HUES64 (cell line): ENCODE measurements at regions not wholly inside any gene's neighbourhood (a gene's known extent, or its start where the extent isn't known, plus 50 kb on each side); places are given as distances from the start of the nearest gene placed in this dataset.

ENCODE experiments used
- H3K27ac ChIP-seq: 2 replicates; pipeline ENCODE4 v1.7.0; 2013; ENCODE audit warnings: low read depth, low read length, inconsistent platforms
- H3K27me3 ChIP-seq: 2 replicates; pipeline ENCODE4 v1.6.1; 2013; ENCODE audit warnings: mild to moderate bottlenecking, low read length; ENCODE audit not compliant: insufficient read depth
- H3K36me3 ChIP-seq: 2 replicates; pipeline ENCODE4 v1.6.1; 2013; ENCODE audit warnings: mild to moderate bottlenecking, low read length; ENCODE audit not compliant: insufficient read depth
- H3K4me1 ChIP-seq: 2 replicates; pipeline ENCODE4 v1.6.1; 2013; ENCODE audit warnings: mild to moderate bottlenecking, low read length, moderate library complexity; ENCODE audit not compliant: insufficient read depth
- H3K4me3 ChIP-seq: 2 replicates; pipeline ENCODE4 v1.5.1; 2013; ENCODE audit warnings: mild to moderate bottlenecking, low read length, moderate library complexity
- H3K9ac ChIP-seq: 2 replicates; pipeline ENCODE4 v1.6.1; 2013; ENCODE audit warnings: mild to moderate bottlenecking, low read depth, low read length
- H3K9me3 ChIP-seq: 2 replicates; pipeline ENCODE4 v1.6.1; 2013; ENCODE audit warnings: low read depth, low read length; ENCODE audit not compliant: insufficient read depth
- WGBS: fragments of 150-250, 120-280 bp; methylation state at CpG from one replicate; pipeline ENCODE4 v1.1.7; 2013; ENCODE audit warnings: missing lambda C conversion rate; 5-methylcytosine and 5-hydroxymethylcytosine counted together

DNA sequence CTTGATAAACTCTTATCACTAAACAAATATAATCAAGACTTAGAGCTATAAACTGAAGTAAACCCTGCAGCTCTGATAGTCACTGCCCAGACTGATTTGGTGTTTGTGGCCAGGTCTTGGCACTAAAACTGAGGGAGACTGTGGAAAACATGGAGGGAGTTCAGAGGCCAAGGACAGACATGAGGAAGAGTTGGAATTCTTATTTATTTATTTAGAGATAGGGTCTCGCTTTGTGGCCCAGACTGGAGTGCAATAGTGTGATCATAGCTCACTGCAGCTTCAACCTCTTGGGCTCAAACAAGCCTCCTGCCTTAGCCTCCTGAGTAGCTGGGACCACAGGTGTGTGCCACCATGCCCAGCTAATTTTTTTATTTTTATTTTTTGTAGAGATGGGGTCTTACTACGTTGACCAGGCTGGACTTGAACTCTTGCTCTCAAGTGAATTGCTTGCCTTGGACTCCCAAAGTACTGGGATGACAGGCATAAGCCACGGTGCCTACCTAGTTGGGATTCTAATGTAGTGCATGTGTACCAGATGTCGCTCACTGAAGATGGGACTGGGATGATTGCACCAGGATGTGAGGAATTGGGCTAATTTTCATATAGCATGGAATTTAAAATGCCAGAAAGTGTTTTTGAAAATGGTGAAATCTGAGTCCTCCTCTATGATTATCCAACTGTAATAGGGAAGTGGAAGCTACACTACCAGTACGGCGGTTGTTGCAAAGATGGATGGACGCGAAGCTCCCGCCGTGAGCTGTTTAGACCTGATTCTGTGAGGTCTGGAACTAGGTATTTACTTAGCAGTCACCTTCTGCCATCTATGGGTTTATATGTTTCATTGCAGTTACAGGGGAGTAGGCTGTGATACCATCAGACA lies 52.7 kb upstream of the CTLA4 start:
- no peaks in the 10 kb centered on the region for H3K36me3 ChIP-seq
- no peaks in the 10 kb centered on the region for H3K9me3 ChIP-seq
- H3K27me3 ChIP-seq = no peaks in the 10 kb centered on the region
- H3K4me3 ChIP-seq = no peak overlapping the region
- H3K27ac ChIP-seq = no peak overlapping the region
- 46% methylated on average over 10 of the region's 10 CpGs for WGBS
- H3K4me1 ChIP-seq = no peaks in the 10 kb centered on the region
- no peak overlapping the region for H3K9ac ChIP-seq

DNA sequence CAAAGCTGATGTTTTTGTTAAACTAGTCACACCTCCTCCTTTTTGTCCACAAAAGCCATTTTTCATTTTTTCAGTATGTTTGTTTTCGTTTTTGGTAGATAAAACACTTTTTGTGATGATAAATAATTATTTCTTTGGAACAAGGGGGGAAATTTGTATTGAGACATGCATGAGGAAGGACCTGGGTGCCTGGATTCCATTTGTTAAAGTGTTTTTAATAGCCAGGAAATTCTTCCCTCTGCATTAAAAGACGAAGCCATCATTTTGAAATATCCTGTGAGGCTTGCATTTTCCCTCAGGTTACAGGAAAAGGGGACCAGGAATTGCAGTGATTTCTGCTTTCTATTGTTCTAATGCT lies 52.1 kb upstream of the CTLA4 start:
- Histone ChIP-seq H3K36me3 (no peaks in the 10 kb centered on the region), H3K4me3 (no peak overlapping the region), H3K27ac (no peak overlapping the region), H3K9me3 (no peaks in the 10 kb centered on the region), H3K4me1 (no peaks in the 10 kb centered on the region), H3K9ac (no peak overlapping the region), H3K27me3 (no peaks in the 10 kb centered on the region)
- WGBS = 19% methylated on average over 2 of the region's 2 CpGs

- Histone ChIP-seq H3K4me3 (no peak overlapping the region), H3K27me3 (no peaks in the 10 kb centered on the region), H3K9me3 (no peaks in the 10 kb centered on the region), H3K4me1 (no peaks in the 10 kb centered on the region), H3K27ac (no peak overlapping the region), H3K9ac (no peak overlapping the region), H3K36me3 (no peaks in the 10 kb centered on the region)
- WGBS = 89% methylated on average over 5 of the region's 5 CpGs
Measured at GRCh38 chr2:203817147-203817546, 50.4 kb upstream of the CTLA4 start.
